K562 (cell line): ENCODE measurements at regions not wholly inside any gene's neighbourhood (a gene's known extent, or its start where the extent isn't known, plus 50 kb on each side); places are given as distances from the start of the nearest gene placed in this dataset.

Experiments
- CHAMP1 ChIP-seq: fragments of 450-650 bp; IDR thresholded peaks from 2 replicates; pipeline ENCODE4 v1.6.1; 2016; ENCODE audit warnings: mild to moderate bottlenecking
- FIP1L1 ChIP-seq: fragments of 200-400 bp; formaldehyde crosslinking; IDR thresholded peaks from 2 replicates; pipeline ENCODE4 v1.6.1; 2018; ENCODE audit warnings: mild to moderate bottlenecking, low read depth, low read length; ENCODE audit not compliant: poor library complexity, severe bottlenecking
- HOXB6 ChIP-seq: fragments of 250-450 bp; sonication (Bioruptor Pico); IDR thresholded peaks from 2 replicates; pipeline ENCODE4 v1.5.1; 2022; ENCODE audit warnings: mild to moderate bottlenecking, borderline replicate concordance
- MTA1 ChIP-seq: fragments of 450-650 bp; IDR thresholded peaks from 2 replicates; pipeline ENCODE4 v1.6.1; 2017; ENCODE audit warnings: borderline replicate concordance
- NEUROD1 ChIP-seq: fragments of 150-350 bp; IDR thresholded peaks from 2 replicates; pipeline ENCODE4 v1.6.1; 2014; ENCODE audit warnings: borderline replicate concordance, low read length, low read depth; ENCODE audit not compliant: partially characterized antibody
- NFE2L1 ChIP-seq: fragments of 450-650 bp; IDR thresholded peaks from 2 replicates; pipeline ENCODE4 v1.6.1; 2016; ENCODE audit warnings: missing genetic modification characterization, low read depth, mild to moderate bottlenecking, missing compliant biosample characterization, moderate library complexity, borderline replicate concordance
- NFIC ChIP-seq: fragments of 450-650 bp; IDR thresholded peaks from 2 replicates; pipeline ENCODE4 v1.6.1; 2017; ENCODE audit warnings: mild to moderate bottlenecking, inconsistent platforms
- SIN3B ChIP-seq: fragments of 450-650 bp; IDR thresholded peaks from 2 replicates; pipeline ENCODE4 v1.6.1; 2017; ENCODE audit warnings: low read depth, mild to moderate bottlenecking, moderate library complexity
- SMARCA5 ChIP-seq: fragments of 450-650 bp; IDR thresholded peaks from 2 replicates; pipeline ENCODE4 v1.6.1; 2016
- ZBTB40 ChIP-seq, 2 experiments: fragments of 450-650 bp in 1 of 2; sonication (generic) in 1 of 2; formaldehyde crosslinking in 1 of 2; IDR thresholded peaks; 2 replicates each; pipeline versions ENCODE4 v1.7.1 to v1.9.0; 2016 to 2022; ENCODE audit warnings: inconsistent platforms in 1 of 2, mild to moderate bottlenecking in 1 of 2, missing genetic modification reagents in 1 of 2
- ZNF766 ChIP-seq: fragments of 200-800 bp; sonication (Bioruptor generic); conservative IDR thresholded peaks from 2 replicates; pipeline ENCODE4 v1.6.1; 2016; ENCODE audit warnings: missing genetic modification characterization, missing compliant biosample characterization

GRCh38 chr5:129844764-129845163, 59.5 kb upstream of the CHSY3 start (continued):
- TF ChIP-seq CHAMP1, result no peak
- no peak for TF ChIP-seq MTA1
- no peak for TF ChIP-seq NEUROD1
- no peak for TF ChIP-seq NFE2L1 (tag)
- no peak for TF ChIP-seq HOXB6
- no peak for TF ChIP-seq ZBTB40 (IDR thresholded peaks at IDR 0.05)
- no peak for TF ChIP-seq ZBTB40 (CRISPR knock-in tag; IDR thresholded peaks at IDR 0.05)
- no peak for TF ChIP-seq ZNF766 (CRISPR knock-in tag)
- no peak for TF ChIP-seq NFIC
- no peak for TF ChIP-seq SMARCA5
- TF ChIP-seq SIN3B, result no peak
- no peak for TF ChIP-seq FIP1L1
